Adrenal gland (tissue), 9 donors: ENCODE measurements at regions not wholly inside any gene's neighbourhood (a gene's known extent, or its start where the extent isn't known, plus 50 kb on each side); places are given as distances from the start of the nearest gene placed in this dataset.

Experiments used
- DNase-seq, 7 donors: peaks; one replicate each; pipeline ENCODE4 v3.0.0-alpha.2; 2019 to 2020
- H3K27ac ChIP-seq, 5 donors: fragments of 200-600 bp; sonication (generic) in 4 of 5; 1 replicate in 3 of 5; 2 replicates in 2 of 5; pipeline versions ENCODE4 v1.5.1 to v1.8.0; 2016 to 2020; ENCODE audit warnings: mild to moderate bottlenecking in 1 of 5
- H3K27me3 ChIP-seq: fragments of 200-600 bp; 2 replicates; pipeline ENCODE4 v1.8.0; 2021
- H3K36me3 ChIP-seq, 2 donors: fragments of 200-600 bp; replicated peaks in 1 of 2; 1 replicate in 1 of 2; 2 replicates in 1 of 2; pipeline versions ENCODE4 v1.5.1 to v1.8.0; 2018 to 2022
- H3K4me1 ChIP-seq, 2 donors: fragments of 200-600 bp; replicated peaks in 1 of 2; 1 replicate in 1 of 2; 2 replicates in 1 of 2; pipeline versions ENCODE4 v1.5.1 to v1.8.0; 2018 to 2021
- H3K4me3 ChIP-seq, 4 donors: fragments of 200-600 bp; sonication (generic) in 3 of 4; one replicate each; pipeline ENCODE4 v1.5.1; 2016 to 2018
- H3K9me3 ChIP-seq, 3 donors: fragments of 200-600 bp; sonication (generic) in 1 of 3; replicated peaks in 1 of 3; 1 replicate in 2 of 3; 2 replicates in 1 of 3; pipeline versions ENCODE4 v1.5.1 to v1.8.0; 2016 to 2021
- POLR2A ChIP-seq, 2 donors: fragments of 450-650 bp; IDR thresholded peaks; one replicate each; pipeline ENCODE4 v1.6.1; 2017; ENCODE audit warnings: antibody characterized with exemption in 2 of 2, mild to moderate bottlenecking in 2 of 2, moderate library complexity in 1 of 2
- WGBS, 4 donors: extraction: QIAGEN DNeasy Blood & Tissue Kit in 2 of 4; methylation state at CpG; one replicate each; pipeline versions ENCODE4 v1.1.5 to v1.1.7; 2013 to 2017; 5-methylcytosine and 5-hydroxymethylcytosine counted together
- intact Hi-C, 2 donors: fragments of 100-400 bp; cut with DNase I; formaldehyde crosslinking; loops; one replicate each; pipeline versions ENCODE4 v1.14.1 to v1.15.0; 2022 to 2023
- small RNA-seq, 2 donors: library from RNA; depleted of rRNA; stranded (forward); fragments of <200 nt; gene quantifications; one replicate each; pipeline ENCODE3, GENCODE V24; 2016
- TF ChIP-seq, protein P1 (sequence below), 6 experiments: fragments of 450-650 bp in 4 of 6; fragments of 200-600 bp in 2 of 6; sonication (generic) in 1 of 6; IDR thresholded peaks; 1 replicate in 5 of 6; 2 replicates in 1 of 6; pipeline versions ENCODE4 v1.5.1 to v1.8.0; 2016 to 2021; ENCODE audit warnings: antibody characterized with exemption in 6 of 6, mild to moderate bottlenecking in 2 of 6, moderate library complexity in 1 of 6
- donor health status: healthy with polysubstance abuse.
- donor health status: Bipolar disorder and iron deficiency.
- donor health status: DM: yes; HTN: yes; CAD: no.
- donor health status: DM: no; HTN: no; CAD: no.
- donor health status: DM: no; HTN: no; CAD: no.

DNA sequence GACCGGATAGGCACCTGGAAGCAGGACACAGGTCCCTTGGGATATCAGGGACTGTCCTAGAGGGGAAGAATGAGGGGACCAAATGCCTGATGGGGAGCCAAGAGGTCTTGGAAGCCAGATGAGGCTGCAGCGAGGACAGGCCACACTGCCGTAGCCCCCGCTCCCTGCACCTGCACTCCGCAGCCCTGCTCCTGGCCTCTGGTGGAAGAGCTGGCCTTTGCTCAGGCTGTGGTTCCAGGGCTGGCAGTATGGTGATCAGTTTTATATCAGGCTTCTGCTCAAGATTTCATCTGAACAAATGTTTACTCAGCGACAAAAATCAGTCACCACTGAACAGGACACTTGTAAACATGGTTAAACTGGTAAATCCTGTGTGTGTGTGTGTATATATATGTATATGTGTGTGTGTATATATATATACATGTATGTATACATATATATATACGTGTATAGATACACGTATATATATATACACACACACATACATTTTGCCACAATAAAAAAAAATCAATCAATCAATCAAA is 52.5 kb upstream of the TAF1B start:
- H3K27ac ChIP-seq: no peak overlapping the region
- H3K4me1 ChIP-seq: no peaks in the 10 kb centered on the region
- peak in 1 of 7 donors; percentile 25 for DNase-seq
- H3K36me3 ChIP-seq: no peaks in the 10 kb centered on the region
- H3K9me3 ChIP-seq: no peaks in the 10 kb centered on the region
- TF ChIP-seq, protein P1, sequence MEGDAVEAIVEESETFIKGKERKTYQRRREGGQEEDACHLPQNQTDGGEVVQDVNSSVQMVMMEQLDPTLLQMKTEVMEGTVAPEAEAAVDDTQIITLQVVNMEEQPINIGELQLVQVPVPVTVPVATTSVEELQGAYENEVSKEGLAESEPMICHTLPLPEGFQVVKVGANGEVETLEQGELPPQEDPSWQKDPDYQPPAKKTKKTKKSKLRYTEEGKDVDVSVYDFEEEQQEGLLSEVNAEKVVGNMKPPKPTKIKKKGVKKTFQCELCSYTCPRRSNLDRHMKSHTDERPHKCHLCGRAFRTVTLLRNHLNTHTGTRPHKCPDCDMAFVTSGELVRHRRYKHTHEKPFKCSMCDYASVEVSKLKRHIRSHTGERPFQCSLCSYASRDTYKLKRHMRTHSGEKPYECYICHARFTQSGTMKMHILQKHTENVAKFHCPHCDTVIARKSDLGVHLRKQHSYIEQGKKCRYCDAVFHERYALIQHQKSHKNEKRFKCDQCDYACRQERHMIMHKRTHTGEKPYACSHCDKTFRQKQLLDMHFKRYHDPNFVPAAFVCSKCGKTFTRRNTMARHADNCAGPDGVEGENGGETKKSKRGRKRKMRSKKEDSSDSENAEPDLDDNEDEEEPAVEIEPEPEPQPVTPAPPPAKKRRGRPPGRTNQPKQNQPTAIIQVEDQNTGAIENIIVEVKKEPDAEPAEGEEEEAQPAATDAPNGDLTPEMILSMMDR (IDR thresholded peaks at IDR 0.05): no peak
- no peak for TF ChIP-seq POLR2A (IDR thresholded peaks at IDR 0.05)
- WGBS, 4 donors: 87 to 90% (median 89%) methylated on average over 8 of the region's 8 CpGs
- H3K4me3 ChIP-seq: no peak overlapping the region
- H3K27me3 ChIP-seq: no peaks in the 10 kb centered on the region
- intact Hi-C loops: no loop called here

DNA sequence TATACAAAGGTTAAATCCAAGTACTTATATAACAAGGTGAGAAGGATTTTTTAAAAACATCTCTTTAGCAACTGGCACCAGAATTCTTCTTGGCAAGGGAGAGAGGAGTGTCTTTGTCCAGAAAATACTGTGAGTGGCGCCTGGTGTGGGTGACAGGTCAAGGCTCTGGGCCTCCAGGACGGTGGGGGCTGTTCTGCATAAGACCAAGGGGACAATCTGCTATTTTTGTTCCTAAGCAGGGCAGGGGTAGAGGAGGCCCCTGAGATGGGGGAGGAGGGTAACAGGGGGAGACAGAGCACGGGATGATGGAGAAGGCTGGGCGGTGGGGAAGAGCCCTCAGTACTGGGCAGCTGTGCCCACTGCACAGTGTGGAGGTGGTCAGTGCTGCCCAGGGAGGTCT is 51.6 kb upstream of the TAF1B start:
- Histone ChIP-seq H3K4me1 (no peaks in the 10 kb centered on the region), H3K27ac (no peak overlapping the region), H3K4me3 (no peak overlapping the region), H3K27me3 (no peaks in the 10 kb centered on the region), H3K9me3 (no peaks in the 10 kb centered on the region), H3K36me3 (no peaks in the 10 kb centered on the region)
- TF ChIP-seq POLR2A (IDR thresholded peaks at IDR 0.05): no peak
- TF ChIP-seq, protein P1 (IDR thresholded peaks at IDR 0.05): no peak
- intact Hi-C loops: no loop called here
- 61 to 68% (median 68%) methylated on average over 4 of the region's 4 CpGs for WGBS, 4 donors
- peak in 1 of 7 donors; percentile 24 for DNase-seq

DNA sequence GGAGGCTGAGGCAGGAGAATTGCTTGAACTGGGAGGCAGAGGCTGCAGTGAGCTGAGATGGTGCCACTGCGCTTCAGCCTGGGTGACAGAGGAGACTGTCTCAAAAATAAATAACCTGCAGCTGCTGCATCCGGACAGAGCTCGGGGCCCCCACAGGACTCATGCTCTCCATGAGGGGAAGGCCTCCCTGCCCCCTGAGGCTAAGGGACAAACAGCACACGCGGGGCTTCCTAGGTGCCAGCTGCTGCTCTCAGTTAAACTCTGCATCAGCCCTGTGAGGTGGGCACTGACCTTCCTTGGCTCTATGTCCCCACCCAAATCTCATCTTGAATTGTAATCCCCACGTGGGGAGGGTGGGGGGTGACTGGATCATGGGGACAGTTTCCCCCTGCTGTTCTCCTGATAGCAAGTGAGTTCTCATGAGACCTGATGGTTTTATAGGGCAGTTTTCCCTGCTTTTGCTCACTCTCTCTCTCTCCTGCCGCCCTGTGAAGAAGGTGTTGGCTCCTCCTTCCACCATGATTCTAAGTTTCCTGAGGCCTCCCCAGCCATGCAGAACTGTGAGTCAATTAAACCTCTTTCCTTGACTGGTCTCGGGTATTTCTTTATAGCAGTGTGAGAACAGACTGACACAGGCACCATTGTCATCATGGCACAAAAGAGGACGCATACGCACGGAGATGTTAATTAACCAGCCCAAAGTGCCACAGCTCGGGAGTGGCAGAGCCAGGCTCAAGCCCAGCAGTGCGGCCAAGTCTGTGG is 49.9 kb upstream of the TAF1B start:
- H3K27me3 ChIP-seq: no peaks in the 10 kb centered on the region
- H3K36me3 ChIP-seq: no peaks in the 10 kb centered on the region
- WGBS, 4 donors: 82 to 98% (median 84%) methylated on average over 9 to 13 of the region's 13 CpGs
- H3K27ac ChIP-seq: no peak overlapping the region
- DNase-seq: peak in 1 of 7 donors; percentile 13
- H3K4me1 ChIP-seq: no peaks in the 10 kb centered on the region
- intact Hi-C loops: no loop called here
- TF ChIP-seq, protein P1 (IDR thresholded peaks at IDR 0.05): no peak
- no peak for TF ChIP-seq POLR2A (IDR thresholded peaks at IDR 0.05)
- H3K4me3 ChIP-seq: no peak overlapping the region
- no peaks in the 10 kb centered on the region for H3K9me3 ChIP-seq

Small RNA genes lying in the stretch of these regions (small RNA-seq; reads per million reads assigned to genes)
- gene AC082651.2 (0 reads per million in 2 donors), gene RNU4-73P (0 reads per million in 2 donors)
